ENCODE measurements at regions not wholly inside any gene's neighbourhood (a gene's known extent, or its start where the extent isn't known, plus 50 kb on each side); places are given as distances from the start of the nearest gene placed in this dataset.
"Not testable (repeated sequence)": the region's sequence is repeated elsewhere in the genome, so short reads cannot be mapped to it uniquely, and the experiment has no call there.

- DNase-seq, result no peak
Observed at GRCh38 chr4:132384709-132385108, 764.4 kb upstream of the PCDH10 start.

GRCh38 chr4:132386130-132386529, 763.0 kb upstream of the PCDH10 start:
- no peak for DNase-seq

- no peak for DNase-seq
Observed at GRCh38 chr4:132387060-132387459, 762.0 kb upstream of the PCDH10 start.

GRCh38 chr4:132395561-132395960, 753.5 kb upstream of the PCDH10 start:
- DNase-seq, result no peak

GRCh38 chr4:132396636-132397035, 752.5 kb upstream of the PCDH10 start:
- no peak for DNase-seq

DNA sequence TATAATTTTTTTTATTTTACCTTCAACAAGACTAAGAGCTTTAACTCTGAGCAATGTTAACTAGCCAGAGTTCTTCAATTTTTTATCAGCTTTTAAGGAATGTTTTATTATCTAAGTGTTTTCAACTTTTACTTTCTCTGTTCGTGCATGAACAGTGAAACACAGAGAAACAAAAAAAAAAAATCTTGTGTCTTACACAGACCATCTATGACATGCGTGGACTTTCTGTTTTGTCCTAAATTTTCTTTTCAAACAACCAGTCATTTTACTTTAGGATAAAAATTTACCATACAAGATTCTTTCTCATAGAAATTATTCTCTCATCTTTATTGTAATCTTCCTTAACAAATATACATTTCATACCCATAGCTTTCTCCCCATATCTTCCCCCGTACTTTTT, 731.9 kb upstream of the PCDH10 start:
- peak; percentile 20 for DNase-seq

GRCh38 chr4:132427125-132427524, 722.0 kb upstream of the PCDH10 start:
- no peak for DNase-seq

DNA sequence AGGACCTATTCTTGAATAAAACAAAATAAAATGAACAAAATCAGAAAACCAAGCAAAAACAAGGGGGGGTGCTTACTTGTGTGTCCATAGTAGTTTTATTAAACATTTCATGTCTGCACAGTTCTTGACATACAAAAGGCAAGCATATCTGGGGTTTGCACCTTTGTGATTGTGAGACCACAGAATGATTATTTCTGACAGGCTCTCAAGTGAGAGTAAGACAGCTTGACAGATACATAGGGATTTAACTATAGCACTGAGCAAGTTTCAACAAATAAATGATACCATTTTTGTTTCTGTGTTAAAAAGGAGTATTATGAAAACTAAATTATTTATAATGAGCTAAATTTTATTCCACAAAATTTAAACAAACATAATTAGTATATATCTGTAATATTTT, 712.0 kb upstream of the PCDH10 start:
- DNase-seq, result no peak

GRCh38 chr4:132445386-132445785, 703.7 kb upstream of the PCDH10 start:
- no peak for DNase-seq

DNA sequence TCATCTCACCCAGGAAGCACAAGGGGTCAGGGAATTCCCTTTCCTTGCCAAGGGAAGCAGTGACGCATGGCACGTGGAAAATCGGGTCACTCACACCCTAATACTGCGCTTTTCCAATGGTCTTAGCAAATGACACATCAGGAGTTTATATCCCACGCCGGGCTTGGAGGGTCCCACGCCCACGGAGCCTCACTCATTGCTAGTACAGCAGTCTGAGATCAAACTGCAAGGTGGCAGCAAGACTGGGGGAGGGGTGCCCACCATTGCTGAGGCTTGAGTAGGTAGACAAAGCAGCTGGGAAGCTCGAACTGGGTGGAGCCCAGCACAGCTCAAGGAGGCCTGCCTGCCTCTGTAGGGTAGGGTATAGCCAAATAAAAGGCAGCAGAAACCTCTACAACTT, 691.1 kb upstream of the PCDH10 start:
- DNase-seq, result not testable (repeated sequence)

DNA sequence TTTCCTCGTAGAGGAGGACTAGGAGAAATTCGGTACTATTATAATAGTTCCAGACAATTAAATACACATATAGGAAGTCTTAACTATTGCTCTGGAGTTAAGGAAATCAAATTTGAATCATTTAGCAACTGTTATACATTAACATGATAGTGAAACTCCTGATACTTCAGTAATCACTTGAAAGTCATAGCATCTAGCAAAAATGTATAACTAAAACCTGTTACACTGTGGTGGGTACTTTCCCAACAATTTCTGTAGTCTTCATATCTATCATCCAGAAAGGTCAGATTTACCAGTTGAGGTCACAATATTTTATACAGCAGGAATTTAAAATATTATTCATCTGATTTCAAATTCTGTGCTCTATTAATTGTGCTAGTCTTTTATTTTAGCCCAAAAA, 669.6 kb upstream of the PCDH10 start:
- no peak for DNase-seq

GRCh38 chr4:132488555-132488954, 660.5 kb upstream of the PCDH10 start:
- no peak for DNase-seq

- no peak for DNase-seq
Observed at GRCh38 chr4:132493476-132493875, 655.6 kb upstream of the PCDH10 start.

GRCh38 chr4:132495267-132495812, 653.8 kb upstream of the PCDH10 start:
- DNase-seq, result not testable (repeated sequence)

- no peak for DNase-seq
Observed at GRCh38 chr4:132498215-132498614, 650.9 kb upstream of the PCDH10 start.

DNA sequence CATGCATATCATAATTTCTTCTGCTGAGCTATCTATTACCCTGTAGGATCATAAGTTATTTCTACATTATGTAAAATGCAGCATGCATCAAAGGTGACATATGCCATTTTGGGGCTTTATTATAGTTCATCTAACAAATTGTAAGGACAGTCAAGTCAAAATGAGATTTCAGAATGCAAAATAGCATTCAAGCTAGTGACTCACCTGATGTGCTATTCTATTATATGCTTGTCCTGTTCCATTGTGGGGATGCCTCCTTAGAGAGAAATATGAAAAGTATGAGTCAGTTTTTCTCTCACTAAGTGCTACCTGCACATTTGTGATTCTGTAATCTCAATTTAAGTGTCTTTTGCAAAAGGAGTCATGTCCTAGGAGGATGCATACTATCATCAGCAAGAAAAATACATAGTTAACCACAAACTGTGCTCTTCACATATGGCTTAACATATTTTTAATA, 647.0 kb upstream of the PCDH10 start:
- DNase-seq, result no peak

GRCh38 chr4:132504438-132504837, 644.7 kb upstream of the PCDH10 start:
- peak; percentile 6 for DNase-seq

DNA sequence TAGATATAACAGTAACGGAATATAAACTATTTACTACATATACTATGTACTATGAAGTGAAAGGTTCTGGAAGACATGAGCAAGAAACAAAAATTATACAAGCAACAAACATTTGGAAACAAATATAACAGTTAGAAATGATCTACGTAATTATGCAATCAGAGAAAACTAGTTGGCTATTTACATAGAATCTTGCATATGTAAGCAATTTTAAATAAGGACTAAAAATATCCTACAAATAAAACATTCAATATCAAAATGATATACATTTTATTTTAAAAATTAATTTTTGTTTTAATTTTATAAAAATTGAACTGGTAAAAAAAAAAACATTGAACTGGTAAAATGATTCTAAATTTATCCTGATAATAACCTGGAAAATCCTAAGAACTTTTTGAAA, 642.5 kb upstream of the PCDH10 start:
- DNase-seq, result no peak

DNA sequence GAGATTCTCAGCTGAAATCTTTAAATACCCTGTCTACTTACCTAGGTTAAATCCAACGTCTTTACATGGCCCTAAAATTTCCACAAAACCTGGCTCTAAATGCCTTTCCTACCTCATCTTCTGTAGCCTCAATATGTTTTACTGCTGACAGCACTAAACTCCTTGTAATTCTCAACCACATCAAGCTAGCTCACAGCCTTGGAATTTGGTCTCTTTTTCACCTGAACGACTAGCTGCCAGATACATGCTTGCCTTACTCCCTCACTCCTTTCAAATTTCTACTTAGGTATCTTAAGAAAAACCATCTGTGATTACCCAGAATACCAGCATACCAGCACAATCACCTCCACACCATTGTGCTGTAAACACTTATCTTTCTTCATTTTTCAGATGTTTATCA, 635.6 kb upstream of the PCDH10 start:
- DNase-seq, result no peak

- DNase-seq, result no peak
Observed at GRCh38 chr4:132526652-132527051, 622.4 kb upstream of the PCDH10 start.

- DNase-seq, result no peak
Observed at GRCh38 chr4:132527817-132528216, 621.3 kb upstream of the PCDH10 start.

- DNase-seq, result peak; percentile 59
Observed at GRCh38 chr4:132530861-132531260, 618.2 kb upstream of the PCDH10 start.

- peak; percentile 41 for DNase-seq
Observed at GRCh38 chr4:132540268-132540667, 608.8 kb upstream of the PCDH10 start.

DNA sequence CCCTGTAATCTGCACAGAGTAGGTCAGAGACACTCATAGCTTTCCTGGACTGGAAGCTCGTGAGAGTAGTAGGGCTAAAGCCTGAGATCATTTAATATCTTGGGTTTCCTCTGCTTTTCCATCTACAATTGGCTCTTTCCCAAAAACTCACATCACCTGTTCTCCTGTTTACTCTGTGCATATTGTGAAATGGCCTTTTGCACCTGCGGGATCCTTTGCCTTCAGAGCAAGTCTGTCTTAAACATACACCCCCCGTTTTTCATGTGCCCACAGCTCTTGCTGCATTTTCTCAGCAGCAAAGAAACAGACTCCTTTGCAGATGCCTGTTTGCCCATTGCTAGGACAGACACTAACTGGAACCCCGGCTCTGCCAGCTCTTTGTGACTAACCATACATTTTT, 608.3 kb upstream of the PCDH10 start:
- DNase-seq, result peak; percentile 85

DNA sequence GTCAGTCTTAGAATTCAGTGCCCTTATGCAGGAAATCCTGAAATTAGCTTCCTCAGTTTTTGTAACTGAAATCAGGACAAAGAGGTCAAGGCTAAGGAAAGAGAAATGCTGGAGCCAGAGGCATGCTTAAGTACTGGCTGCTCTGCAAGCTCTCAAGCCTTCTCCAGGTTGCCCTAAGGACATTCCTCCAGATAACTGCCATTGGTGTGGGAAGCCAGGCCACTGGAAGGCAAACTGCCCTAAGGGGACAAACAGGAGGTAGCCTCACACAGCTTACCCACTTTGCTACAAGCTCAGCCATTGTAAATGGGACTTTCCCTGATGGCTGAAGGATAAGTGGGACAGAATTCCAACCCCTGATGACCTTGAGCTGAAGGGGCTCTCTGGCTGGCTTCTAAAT, 606.9 kb upstream of the PCDH10 start:
- DNase-seq, result no peak

- DNase-seq, result no peak
Observed at GRCh38 chr4:132548463-132548862, 600.6 kb upstream of the PCDH10 start.

All from DMS53 (cell line).